GM23338 (cell line): ENCODE measurements at regions not wholly inside any gene's neighbourhood (a gene's known extent, or its start where the extent isn't known, plus 50 kb on each side); places are given as distances from the start of the nearest gene placed in this dataset.

Source experiments
- CREB1 ChIP-seq: fragments of 250-450 bp; sonication (Bioruptor Pico); IDR thresholded peaks from 2 replicates; pipeline ENCODE4 v1.5.0; 2020; ENCODE audit warnings: low read depth, mild to moderate bottlenecking, moderate library complexity
- EZH2 ChIP-seq: fragments of 200-600 bp; sonication (generic); IDR thresholded peaks from one replicate; pipeline ENCODE4 v1.8.0; 2017; ENCODE audit warnings: antibody characterized with exemption, mild to moderate bottlenecking, low read depth; ENCODE audit not compliant: unreplicated experiment
- EZH2phosphoT487 ChIP-seq: fragments of 200-600 bp; sonication (generic); IDR thresholded peaks from one replicate; pipeline ENCODE4 v1.8.1; 2018; ENCODE audit warnings: antibody characterized with exemption; ENCODE audit not compliant: unreplicated experiment
- JUNB ChIP-seq: IDR thresholded peaks from one replicate; pipeline ENCODE4 v1.6.1; 2016; ENCODE audit warnings: antibody characterized with exemption; ENCODE audit not compliant: unreplicated experiment
- NANOG ChIP-seq: IDR thresholded peaks from 2 replicates; pipeline ENCODE4 v1.6.1; 2016; ENCODE audit warnings: antibody characterized with exemption, borderline replicate concordance
- POLR2AphosphoS5 ChIP-seq: IDR thresholded peaks from 2 replicates; pipeline ENCODE4 v1.6.1; 2016; ENCODE audit warnings: antibody characterized with exemption, low read depth
- ZNF114 ChIP-seq: fragments of 250-450 bp; sonication (Bioruptor Pico); IDR thresholded peaks from 2 replicates; pipeline ENCODE4 v1.5.0; 2020; ENCODE audit warnings: mild to moderate bottlenecking, moderate library complexity
- ZNF331 ChIP-seq: fragments of 250-450 bp; sonication (Bioruptor Pico); IDR thresholded peaks from 2 replicates; pipeline ENCODE4 v1.5.0; 2020; ENCODE audit warnings: low read depth, mild to moderate bottlenecking, moderate library complexity
- TF ChIP-seq, protein P1 (sequence below), 2 experiments: fragments of 200-600 bp in 1 of 2; sonication (generic) in 1 of 2; conservative IDR thresholded peaks; 2 replicates each; pipeline versions ENCODE4 v1.5.1 to v1.6.1; 2016 to 2017; ENCODE audit warnings: antibody characterized with exemption in 2 of 2, low read depth in 2 of 2, mild to moderate bottlenecking in 2 of 2, moderate library complexity in 1 of 2
- TF ChIP-seq, protein P2 (sequence below): IDR thresholded peaks from one replicate; pipeline ENCODE4 v1.6.1; 2018; ENCODE audit warnings: antibody characterized with exemption; ENCODE audit not compliant: unreplicated experiment
- TF ChIP-seq, protein P3 (sequence below): IDR thresholded peaks from 2 replicates; pipeline ENCODE4 v1.6.1; 2016; ENCODE audit warnings: antibody characterized with exemption

DNA sequence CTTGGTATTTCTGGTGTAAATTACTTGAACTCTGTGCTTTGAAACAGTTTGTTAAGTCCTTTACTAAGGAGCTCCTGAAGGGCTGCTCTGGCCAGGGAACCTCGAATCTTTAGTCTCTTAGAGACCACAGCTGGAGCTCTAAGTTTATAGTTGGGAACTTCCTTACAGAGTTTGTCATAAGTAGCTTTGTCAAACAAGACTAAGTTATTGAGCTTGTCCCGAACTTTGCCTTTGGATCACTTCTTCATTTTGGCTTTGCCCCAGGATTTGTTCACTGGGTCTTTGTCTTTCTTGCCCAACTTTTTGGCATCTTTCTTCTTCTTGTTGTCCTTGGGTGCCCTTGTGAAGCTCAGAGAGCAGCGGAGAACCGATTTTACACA lies 64.8 kb downstream of the FAM50B start:
- TF ChIP-seq, protein P1, sequence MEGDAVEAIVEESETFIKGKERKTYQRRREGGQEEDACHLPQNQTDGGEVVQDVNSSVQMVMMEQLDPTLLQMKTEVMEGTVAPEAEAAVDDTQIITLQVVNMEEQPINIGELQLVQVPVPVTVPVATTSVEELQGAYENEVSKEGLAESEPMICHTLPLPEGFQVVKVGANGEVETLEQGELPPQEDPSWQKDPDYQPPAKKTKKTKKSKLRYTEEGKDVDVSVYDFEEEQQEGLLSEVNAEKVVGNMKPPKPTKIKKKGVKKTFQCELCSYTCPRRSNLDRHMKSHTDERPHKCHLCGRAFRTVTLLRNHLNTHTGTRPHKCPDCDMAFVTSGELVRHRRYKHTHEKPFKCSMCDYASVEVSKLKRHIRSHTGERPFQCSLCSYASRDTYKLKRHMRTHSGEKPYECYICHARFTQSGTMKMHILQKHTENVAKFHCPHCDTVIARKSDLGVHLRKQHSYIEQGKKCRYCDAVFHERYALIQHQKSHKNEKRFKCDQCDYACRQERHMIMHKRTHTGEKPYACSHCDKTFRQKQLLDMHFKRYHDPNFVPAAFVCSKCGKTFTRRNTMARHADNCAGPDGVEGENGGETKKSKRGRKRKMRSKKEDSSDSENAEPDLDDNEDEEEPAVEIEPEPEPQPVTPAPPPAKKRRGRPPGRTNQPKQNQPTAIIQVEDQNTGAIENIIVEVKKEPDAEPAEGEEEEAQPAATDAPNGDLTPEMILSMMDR (conservative IDR thresholded peaks at IDR 0.05; ENCODE audit: low read depth in 2 of 2) = no peak
- no peak for TF ChIP-seq NANOG
- TF ChIP-seq EZH2 = no peak
- TF ChIP-seq POLR2AphosphoS5 = no peak
- no peak for TF ChIP-seq EZH2phosphoT487
- TF ChIP-seq, protein P2, sequence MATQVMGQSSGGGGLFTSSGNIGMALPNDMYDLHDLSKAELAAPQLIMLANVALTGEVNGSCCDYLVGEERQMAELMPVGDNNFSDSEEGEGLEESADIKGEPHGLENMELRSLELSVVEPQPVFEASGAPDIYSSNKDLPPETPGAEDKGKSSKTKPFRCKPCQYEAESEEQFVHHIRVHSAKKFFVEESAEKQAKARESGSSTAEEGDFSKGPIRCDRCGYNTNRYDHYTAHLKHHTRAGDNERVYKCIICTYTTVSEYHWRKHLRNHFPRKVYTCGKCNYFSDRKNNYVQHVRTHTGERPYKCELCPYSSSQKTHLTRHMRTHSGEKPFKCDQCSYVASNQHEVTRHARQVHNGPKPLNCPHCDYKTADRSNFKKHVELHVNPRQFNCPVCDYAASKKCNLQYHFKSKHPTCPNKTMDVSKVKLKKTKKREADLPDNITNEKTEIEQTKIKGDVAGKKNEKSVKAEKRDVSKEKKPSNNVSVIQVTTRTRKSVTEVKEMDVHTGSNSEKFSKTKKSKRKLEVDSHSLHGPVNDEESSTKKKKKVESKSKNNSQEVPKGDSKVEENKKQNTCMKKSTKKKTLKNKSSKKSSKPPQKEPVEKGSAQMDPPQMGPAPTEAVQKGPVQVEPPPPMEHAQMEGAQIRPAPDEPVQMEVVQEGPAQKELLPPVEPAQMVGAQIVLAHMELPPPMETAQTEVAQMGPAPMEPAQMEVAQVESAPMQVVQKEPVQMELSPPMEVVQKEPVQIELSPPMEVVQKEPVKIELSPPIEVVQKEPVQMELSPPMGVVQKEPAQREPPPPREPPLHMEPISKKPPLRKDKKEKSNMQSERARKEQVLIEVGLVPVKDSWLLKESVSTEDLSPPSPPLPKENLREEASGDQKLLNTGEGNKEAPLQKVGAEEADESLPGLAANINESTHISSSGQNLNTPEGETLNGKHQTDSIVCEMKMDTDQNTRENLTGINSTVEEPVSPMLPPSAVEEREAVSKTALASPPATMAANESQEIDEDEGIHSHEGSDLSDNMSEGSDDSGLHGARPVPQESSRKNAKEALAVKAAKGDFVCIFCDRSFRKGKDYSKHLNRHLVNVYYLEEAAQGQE = no peak
- TF ChIP-seq, protein P3, sequence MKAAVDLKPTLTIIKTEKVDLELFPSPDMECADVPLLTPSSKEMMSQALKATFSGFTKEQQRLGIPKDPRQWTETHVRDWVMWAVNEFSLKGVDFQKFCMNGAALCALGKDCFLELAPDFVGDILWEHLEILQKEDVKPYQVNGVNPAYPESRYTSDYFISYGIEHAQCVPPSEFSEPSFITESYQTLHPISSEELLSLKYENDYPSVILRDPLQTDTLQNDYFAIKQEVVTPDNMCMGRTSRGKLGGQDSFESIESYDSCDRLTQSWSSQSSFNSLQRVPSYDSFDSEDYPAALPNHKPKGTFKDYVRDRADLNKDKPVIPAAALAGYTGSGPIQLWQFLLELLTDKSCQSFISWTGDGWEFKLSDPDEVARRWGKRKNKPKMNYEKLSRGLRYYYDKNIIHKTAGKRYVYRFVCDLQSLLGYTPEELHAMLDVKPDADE = no peak
- no peak for TF ChIP-seq ZNF331 (CRISPR knock-in tag)
- TF ChIP-seq CREB1 (CRISPR knock-in tag) = no peak
- no peak for TF ChIP-seq JUNB
- TF ChIP-seq ZNF114 (CRISPR knock-in tag) = no peak
